UCSD-AML1 (cell line): ENCODE measurements at regions not wholly inside any gene's neighbourhood (a gene's known extent, or its start where the extent isn't known, plus 50 kb on each side); places are given as distances from the start of the nearest gene placed in this dataset.

ENCODE experiments used
- DNase-seq: peaks from one replicate; lab custom pipeline; 2025; ENCODE audit not compliant: unreplicated experiment; lab: John Stamatoyannopoulos, UW

DNA sequence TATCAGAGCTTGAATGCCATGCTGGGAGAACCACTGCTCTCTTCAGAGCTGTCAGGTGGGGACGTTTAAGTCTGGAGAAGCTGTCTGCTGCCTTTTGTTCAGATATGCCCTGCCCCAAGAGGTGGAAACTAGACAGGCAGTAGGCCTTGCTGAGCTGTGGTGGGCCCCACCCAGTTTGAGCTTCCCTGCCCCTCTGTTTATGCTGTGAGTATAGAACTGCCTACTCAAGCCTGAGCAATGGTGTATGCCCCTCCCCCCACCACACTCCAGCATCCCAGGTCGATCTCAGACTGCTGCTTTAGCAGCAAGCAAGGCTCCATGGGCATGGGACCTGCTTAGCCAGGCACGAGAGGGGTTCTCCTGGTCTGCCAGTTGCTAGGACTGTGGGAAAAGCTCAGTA is 362.3 kb downstream of the FAM170A start:
- DNase-seq, result no peak

- no peak for DNase-seq
Measured at GRCh38 chr5:119996128-119996527, 366.8 kb downstream of the FAM170A start.

DNA sequence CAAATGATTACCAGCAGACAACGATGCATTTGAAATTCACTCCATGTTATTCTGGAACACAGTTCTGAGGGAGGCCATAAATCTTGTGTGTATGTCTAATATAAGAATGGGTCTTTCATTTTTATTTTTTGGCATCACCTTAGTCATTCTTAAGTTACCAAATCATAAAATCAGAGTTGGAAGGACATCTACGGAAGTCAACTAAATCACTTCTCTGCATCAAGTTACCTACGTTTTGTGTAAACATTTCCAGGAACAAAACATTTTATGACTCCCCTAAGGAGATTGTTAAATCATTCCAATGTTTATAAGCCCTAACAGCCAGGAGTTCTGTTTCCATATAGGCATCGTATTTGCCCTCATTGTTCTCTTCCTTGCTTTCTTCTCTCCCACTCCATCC is 378.2 kb downstream of the FAM170A start:
- DNase-seq, result no peak

DNA sequence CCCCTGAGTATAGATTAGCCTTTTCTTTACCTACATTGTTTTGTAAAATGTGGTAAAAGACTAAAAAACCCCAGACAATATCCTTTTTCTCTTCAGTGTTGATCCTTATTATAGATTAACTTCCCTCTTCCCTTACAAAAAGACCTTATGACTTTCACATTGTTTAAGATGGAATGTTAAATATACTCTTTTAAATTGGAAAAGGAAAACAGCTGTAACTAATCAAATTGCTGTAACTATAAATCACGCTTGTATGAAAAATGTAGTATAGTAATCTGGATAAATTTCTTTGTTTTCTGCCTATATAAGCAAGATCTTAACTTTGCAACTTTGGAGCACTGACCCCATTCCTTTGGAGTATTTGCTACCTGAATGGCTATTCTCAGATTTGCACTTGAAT is 383.1 kb downstream of the FAM170A start:
- no peak for DNase-seq

DNA sequence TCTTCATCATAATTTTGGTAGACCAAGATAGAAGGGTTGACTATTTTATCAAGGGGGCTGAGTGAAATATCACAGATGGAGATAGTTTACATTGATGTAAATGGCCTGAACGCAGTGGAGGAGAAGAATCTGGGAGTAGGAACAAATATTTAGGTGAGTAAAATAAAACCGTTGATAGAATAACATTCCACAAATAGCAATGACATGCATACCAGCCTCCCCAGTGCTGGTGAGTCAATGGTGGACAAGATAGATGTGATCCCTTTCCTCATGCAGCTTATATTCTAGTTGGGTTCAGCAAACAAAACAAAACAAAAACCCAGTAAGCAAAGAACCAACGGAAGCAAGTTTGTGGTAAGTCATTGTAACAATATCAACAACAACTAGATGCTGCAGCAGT is 385.2 kb downstream of the FAM170A start:
- DNase-seq, result no peak

GRCh38 chr5:120016717-120017382 is 387.5 kb downstream of the FAM170A start:
- no peak for DNase-seq

- no peak for DNase-seq
Measured at GRCh38 chr5:120017513-120017912, 388.2 kb downstream of the FAM170A start.

DNA sequence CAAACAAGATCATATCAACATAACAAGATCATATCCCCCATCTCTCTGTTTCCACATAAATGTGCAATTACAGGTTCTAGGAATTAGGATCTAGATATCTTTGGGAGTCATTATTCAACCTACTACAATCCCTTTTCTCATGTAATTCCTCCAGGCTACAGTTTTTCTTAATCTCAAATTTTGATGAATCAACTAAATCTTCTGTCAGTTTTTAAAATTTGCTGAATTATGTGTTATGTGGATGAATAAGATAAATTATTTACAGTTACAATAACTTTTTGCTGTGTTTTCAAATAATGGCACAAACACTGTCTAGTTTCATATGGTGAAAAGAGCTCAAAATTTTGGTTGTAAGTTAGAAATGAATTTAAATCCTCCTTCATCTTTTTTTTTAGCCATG is 405.8 kb downstream of the FAM170A start:
- no peak for DNase-seq

GRCh38 chr5:120035815-120036577 is 406.6 kb downstream of the FAM170A start:
- no peak for DNase-seq

DNA sequence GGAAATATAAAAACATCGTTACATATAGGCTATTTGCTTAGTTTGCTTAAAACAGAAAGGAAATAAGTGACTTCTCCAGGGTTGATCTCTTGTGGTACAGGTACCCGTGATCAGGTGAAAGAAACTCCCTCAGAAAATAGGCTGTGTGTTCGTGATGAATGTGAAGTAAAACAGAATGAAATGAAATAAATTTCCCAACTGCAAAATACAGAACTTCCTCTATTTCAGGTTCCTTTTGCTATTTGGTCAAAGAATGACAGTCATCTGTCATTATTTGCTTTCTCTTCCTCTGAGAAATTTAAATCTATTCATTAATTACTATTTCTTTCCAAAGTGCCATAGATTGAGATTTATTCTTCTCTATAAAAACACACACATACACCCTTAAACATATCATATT is 408.1 kb downstream of the FAM170A start:
- DNase-seq, result no peak

DNA sequence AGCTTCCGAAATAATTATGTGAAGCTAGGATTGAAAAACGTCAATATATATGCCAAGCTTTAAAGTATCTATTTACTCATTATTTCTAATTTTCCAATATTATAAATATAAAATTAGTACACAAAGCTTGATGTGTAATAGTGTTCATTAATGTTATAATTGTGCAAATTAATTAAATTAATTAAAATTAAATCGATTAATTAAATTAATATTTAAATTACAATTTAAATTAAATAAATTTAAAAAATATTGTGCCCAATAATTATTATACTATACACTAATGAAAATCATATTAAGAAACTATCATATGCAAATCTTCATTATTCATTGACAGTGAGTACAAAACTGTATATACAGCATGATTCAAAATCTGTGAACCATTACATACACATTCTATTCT is 409.8 kb downstream of the FAM170A start:
- DNase-seq, result no peak

DNA sequence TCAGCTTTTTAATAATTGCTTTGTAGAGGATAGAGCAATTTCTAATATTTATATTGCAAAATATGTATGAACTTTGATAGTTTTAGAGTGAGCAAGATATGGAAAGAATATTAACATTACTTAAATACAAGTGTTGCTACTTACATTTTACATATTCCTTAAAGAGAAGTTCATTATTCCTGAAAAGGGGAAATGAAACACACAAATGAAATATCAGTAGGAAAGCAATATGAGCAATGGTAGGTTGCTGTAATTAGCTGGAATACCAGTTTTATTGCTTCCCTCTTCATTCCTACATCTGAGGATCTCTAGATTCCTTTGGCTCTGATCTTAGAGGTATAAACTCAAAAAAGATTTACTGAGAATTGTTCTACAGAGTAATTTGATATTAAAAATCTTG is 414.1 kb downstream of the FAM170A start:
- no peak for DNase-seq

GRCh38 chr5:120052916-120053828 is 410.9 kb upstream of the PRR16 start:
- DNase-seq, result no peak

GRCh38 chr5:120053841-120054240 is 410.3 kb upstream of the PRR16 start:
- DNase-seq, result no peak

DNA sequence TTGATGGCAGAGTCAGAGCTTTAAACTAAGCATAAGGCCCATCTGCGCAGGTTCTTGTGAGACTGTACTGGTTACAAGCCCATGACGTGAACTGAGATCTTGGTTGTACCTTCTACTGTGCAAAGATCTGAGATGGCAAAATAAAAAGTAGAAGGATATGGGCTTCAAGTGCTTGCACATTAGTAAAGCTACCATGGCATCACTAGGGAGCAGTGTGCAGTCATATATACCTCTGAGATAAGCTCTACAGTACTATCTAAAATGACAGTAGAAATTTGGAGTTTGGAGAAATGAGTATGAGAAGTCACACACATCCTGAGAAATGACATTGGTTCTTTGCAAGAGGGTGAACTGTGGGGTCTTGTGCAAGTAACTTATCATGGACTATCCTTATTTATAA is 408.2 kb upstream of the PRR16 start:
- DNase-seq, result no peak

GRCh38 chr5:120062515-120062917 is 401.6 kb upstream of the PRR16 start:
- DNase-seq, result no peak

DNA sequence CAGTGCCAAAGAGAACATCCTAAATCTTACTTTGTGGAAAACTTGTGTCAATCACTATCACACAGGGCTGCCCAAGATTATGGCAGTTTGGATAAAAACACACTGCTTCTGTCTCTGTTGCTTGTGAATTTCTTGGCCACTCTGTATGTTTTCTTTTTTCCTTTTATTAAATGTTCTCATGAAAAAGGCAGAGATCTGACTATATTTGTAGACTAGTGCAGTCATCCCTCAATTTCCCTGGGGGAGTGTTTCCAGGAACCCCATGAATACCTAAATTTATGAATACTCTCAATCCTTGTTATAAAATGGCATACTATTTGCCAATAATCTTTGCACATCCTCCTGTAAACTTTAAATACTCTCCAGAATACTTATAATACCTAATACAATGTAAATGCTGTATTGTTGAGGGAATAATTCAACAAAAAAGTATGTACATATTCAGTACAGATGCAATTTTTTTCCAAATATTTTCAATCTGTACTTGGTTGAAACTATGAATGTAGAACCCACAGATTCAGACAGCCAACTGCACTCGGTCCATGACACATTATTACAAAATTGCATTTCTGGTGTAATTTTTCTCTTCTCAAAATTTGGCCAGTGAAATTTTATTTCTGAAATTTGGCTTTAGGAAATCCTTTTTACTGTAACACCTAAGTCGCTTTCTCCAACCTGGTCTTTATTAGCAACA is 391.9 kb upstream of the PRR16 start:
- no peak for DNase-seq

DNA sequence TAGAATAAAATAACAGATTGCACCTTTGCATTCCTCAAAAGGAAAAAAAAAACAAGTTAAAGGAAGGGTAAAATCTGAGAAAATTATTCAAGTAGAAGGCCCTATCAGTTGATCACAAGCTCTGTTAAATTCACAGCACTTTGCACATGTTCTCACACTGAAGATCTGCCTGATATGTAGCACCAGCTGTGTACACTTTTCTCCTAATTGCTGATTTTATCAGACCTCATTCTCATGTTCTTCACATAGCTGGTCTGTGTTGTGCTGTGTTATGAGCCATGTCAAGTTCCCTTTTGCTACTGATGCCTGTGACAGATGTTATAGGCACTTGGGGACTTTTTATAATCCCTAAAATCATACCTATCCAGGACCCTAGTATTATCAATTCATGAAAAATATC is 390.4 kb upstream of the PRR16 start:
- DNase-seq, result no peak

- no peak for DNase-seq
Measured at GRCh38 chr5:120080781-120081180, 383.3 kb upstream of the PRR16 start.

- no peak for DNase-seq
Measured at GRCh38 chr5:120082316-120083068, 381.6 kb upstream of the PRR16 start.
